ENCODE measurements at regions not wholly inside any gene's neighbourhood (a gene's known extent, or its start where the extent isn't known, plus 50 kb on each side); places are given as distances from the start of the nearest gene placed in this dataset.

- TF ChIP-seq CTCF (IDR thresholded peaks at IDR 0.05; ENCODE audit: poor library complexity) (no peak), EZH2 (IDR thresholded peaks at IDR 0.05; ENCODE audit: borderline replicate concordance) (no peak)
These were observed 230.9 kb downstream of the COG6 start for GRCh38 chr13:39886336-39886735.
